ENCODE measurements at regions not wholly inside any gene's neighbourhood (a gene's known extent, or its start where the extent isn't known, plus 50 kb on each side); places are given as distances from the start of the nearest gene placed in this dataset.
"Not testable (repeated sequence)": the region's sequence is repeated elsewhere in the genome, so short reads cannot be mapped to it uniquely, and the experiment has no call there.

DNA sequence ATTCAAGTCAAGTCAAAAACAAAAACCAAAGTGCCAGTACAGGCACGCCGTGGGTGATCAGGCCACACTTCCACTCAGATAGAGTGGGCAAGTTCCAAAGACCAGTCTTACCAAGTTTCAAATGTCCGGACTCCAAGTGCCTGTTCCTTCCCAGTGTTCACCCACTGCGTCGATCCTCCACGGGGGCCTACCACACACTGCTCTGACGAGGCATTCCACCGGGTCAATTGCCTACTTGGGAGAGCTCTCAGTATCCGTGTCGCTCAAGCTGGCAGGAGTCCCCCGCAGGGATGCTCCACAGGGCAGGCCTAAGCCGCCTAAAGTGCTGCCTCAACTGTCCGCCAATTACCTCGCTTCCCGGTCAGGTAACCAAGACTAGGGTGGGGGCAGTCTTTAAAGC lies 132.3 kb upstream of the CCZ1B start:
- TF ChIP-seq EZH2 (IDR thresholded peaks at IDR 0.05; ENCODE audit: borderline replicate concordance, low read depth, low read length, severe bottlenecking), result not testable (repeated sequence)
- TF ChIP-seq, protein P1, sequence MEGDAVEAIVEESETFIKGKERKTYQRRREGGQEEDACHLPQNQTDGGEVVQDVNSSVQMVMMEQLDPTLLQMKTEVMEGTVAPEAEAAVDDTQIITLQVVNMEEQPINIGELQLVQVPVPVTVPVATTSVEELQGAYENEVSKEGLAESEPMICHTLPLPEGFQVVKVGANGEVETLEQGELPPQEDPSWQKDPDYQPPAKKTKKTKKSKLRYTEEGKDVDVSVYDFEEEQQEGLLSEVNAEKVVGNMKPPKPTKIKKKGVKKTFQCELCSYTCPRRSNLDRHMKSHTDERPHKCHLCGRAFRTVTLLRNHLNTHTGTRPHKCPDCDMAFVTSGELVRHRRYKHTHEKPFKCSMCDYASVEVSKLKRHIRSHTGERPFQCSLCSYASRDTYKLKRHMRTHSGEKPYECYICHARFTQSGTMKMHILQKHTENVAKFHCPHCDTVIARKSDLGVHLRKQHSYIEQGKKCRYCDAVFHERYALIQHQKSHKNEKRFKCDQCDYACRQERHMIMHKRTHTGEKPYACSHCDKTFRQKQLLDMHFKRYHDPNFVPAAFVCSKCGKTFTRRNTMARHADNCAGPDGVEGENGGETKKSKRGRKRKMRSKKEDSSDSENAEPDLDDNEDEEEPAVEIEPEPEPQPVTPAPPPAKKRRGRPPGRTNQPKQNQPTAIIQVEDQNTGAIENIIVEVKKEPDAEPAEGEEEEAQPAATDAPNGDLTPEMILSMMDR (IDR thresholded peaks at IDR 0.05; ENCODE audit: borderline replicate concordance, extremely low read depth, low read length, poor library complexity, severe bottlenecking), result not testable (repeated sequence)

Data from DND-41 (cell line).